Gastroesophageal sphincter (tissue), 3 donors: ENCODE measurements at regions not wholly inside any gene's neighbourhood (a gene's known extent, or its start where the extent isn't known, plus 50 kb on each side); places are given as distances from the start of the nearest gene placed in this dataset.

Experiments used
- CTCF ChIP-seq, 4 experiments: fragments of 200-600 bp in 2 of 4; fragments of 450-650 bp in 2 of 4; sonication (generic) in 1 of 4; IDR thresholded peaks; one replicate each; pipeline ENCODE4 v1.5.1; 2017 to 2019; ENCODE audit warnings: antibody characterized with exemption in 4 of 4, mild to moderate bottlenecking in 2 of 4, moderate library complexity in 2 of 4
- EP300 ChIP-seq: sonication (generic); formaldehyde crosslinking; IDR thresholded peaks from one replicate; pipeline ENCODE4 v1.6.1; 2017; ENCODE audit warnings: antibody characterized with exemption, mild to moderate bottlenecking
- POLR2A ChIP-seq, 2 donors: fragments of 450-650 bp; IDR thresholded peaks; one replicate each; pipeline ENCODE4 v1.6.1; 2017; ENCODE audit warnings: antibody characterized with exemption in 2 of 2, mild to moderate bottlenecking in 2 of 2, moderate library complexity in 1 of 2

- TF ChIP-seq CTCF (IDR thresholded peaks at IDR 0.05): no peak
- no peak for TF ChIP-seq POLR2A (IDR thresholded peaks at IDR 0.05)
- no peak for TF ChIP-seq EP300
These were observed 1497.9 kb downstream of the MAT2B start for GRCh38 chr5:165003283-165003682.
